ENCODE measurements at regions not wholly inside any gene's neighbourhood (a gene's known extent, or its start where the extent isn't known, plus 50 kb on each side); places are given as distances from the start of the nearest gene placed in this dataset.

- TF ChIP-seq ZSCAN29 (CRISPR knock-in tag; conservative IDR thresholded peaks at IDR 0.05), result no peak
- no peak for TF ChIP-seq PHB2 (IDR thresholded peaks at IDR 0.05; ENCODE audit: partially characterized antibody)
- TF ChIP-seq ZHX1 (CRISPR knock-in tag; IDR thresholded peaks at IDR 0.05; ENCODE audit: low read depth), result no peak
- TF ChIP-seq ZNF839 (CRISPR knock-in tag; IDR thresholded peaks at IDR 0.05; ENCODE audit: borderline replicate concordance), result no peak
- TF ChIP-seq JUN (CRISPR knock-in tag; IDR thresholded peaks at IDR 0.05), result no peak
- TF ChIP-seq SETDB1 (CRISPR knock-in tag; IDR thresholded peaks at IDR 0.05; ENCODE audit: borderline replicate concordance), result no peak
- TF ChIP-seq ATF6 (CRISPR knock-in tag; conservative IDR thresholded peaks at IDR 0.05), result no peak
- TF ChIP-seq ZNF646 (CRISPR knock-in tag; IDR thresholded peaks at IDR 0.05), result no peak
- no peak for TF ChIP-seq TRIM24 (CRISPR knock-in tag; IDR thresholded peaks at IDR 0.05)
- TF ChIP-seq HMGXB4 (CRISPR knock-in tag; IDR thresholded peaks at IDR 0.05; ENCODE audit: borderline replicate concordance in 1 of 2, low read depth in 1 of 2), result no peak
- TF ChIP-seq POLR2AphosphoS5 (IDR thresholded peaks at IDR 0.05; ENCODE audit: low read depth, low read length), result no peak
- TF ChIP-seq EZH2 (conservative IDR thresholded peaks at IDR 0.05; ENCODE audit: low read depth, low read length), result no peak
Measured at GRCh38 chr5:88553136-88553875, 284.7 kb upstream of the TMEM161B start.
